ENCODE measurements at regions not wholly inside any gene's neighbourhood (a gene's known extent, or its start where the extent isn't known, plus 50 kb on each side); places are given as distances from the start of the nearest gene placed in this dataset.

- no peak for TF ChIP-seq ARID4A (CRISPR knock-in tag; IDR thresholded peaks at IDR 0.05; ENCODE audit: borderline replicate concordance)
- TF ChIP-seq, protein P1, sequence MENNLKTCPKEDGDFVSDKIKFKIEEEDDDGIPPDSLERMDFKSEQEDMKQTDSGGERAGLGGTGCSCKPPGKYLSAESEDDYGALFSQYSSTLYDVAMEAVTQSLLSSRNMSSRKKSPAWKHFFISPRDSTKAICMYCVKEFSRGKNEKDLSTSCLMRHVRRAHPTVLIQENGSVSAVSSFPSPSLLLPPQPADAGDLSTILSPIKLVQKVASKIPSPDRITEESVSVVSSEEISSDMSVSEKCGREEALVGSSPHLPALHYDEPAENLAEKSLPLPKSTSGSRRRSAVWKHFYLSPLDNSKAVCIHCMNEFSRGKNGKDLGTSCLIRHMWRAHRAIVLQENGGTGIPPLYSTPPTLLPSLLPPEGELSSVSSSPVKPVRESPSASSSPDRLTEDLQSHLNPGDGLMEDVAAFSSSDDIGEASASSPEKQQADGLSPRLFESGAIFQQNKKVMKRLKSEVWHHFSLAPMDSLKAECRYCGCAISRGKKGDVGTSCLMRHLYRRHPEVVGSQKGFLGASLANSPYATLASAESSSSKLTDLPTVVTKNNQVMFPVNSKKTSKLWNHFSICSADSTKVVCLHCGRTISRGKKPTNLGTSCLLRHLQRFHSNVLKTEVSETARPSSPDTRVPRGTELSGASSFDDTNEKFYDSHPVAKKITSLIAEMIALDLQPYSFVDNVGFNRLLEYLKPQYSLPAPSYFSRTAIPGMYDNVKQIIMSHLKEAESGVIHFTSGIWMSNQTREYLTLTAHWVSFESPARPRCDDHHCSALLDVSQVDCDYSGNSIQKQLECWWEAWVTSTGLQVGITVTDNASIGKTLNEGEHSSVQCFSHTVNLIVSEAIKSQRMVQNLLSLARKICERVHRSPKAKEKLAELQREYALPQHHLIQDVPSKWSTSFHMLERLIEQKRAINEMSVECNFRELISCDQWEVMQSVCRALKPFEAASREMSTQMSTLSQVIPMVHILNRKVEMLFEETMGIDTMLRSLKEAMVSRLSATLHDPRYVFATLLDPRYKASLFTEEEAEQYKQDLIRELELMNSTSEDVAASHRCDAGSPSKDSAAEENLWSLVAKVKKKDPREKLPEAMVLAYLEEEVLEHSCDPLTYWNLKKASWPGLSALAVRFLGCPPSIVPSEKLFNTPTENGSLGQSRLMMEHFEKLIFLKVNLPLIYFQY (CRISPR knock-in tag; IDR thresholded peaks at IDR 0.05; ENCODE audit: borderline replicate concordance), result no peak
- TF ChIP-seq ZNF781 (CRISPR knock-in tag; IDR thresholded peaks at IDR 0.05; ENCODE audit: borderline replicate concordance, not compliant biosample characterization), result no peak
These were observed 2118.9 kb downstream of the MAT2B start (continued) for GRCh38 chr5:165624166-165624946.
